Smooth muscle cell (in vitro differentiated cells): ENCODE measurements at regions not wholly inside any gene's neighbourhood (a gene's known extent, or its start where the extent isn't known, plus 50 kb on each side); places are given as distances from the start of the nearest gene placed in this dataset.
A peak's percentile ranks its signal among the peaks of the same experiment; 100 is the strongest.

Experiments
- DNase-seq: peaks from one replicate; lab custom pipeline; 2025; ENCODE audit not compliant: unreplicated experiment; lab: John Stamatoyannopoulos, UW
- H2AFZ ChIP-seq: fragments of 200-600 bp; sonication (generic); 2 replicates; pipeline ENCODE4 v1.6.0; 2016; ENCODE audit warnings: antibody characterized with exemption, low read depth, mild to moderate bottlenecking
- H3F3A ChIP-seq: fragments of 200-600 bp; sonication (generic); 2 replicates; pipeline ENCODE4 v1.6.0; 2017; ENCODE audit warnings: antibody characterized with exemption, low read depth
- H3K27ac ChIP-seq: fragments of 200-600 bp; sonication (generic); 2 replicates; pipeline ENCODE4 v1.5.1; 2016; ENCODE audit warnings: low read depth, mild to moderate bottlenecking
- H3K27me3 ChIP-seq: fragments of 200-600 bp; sonication (generic); 2 replicates; pipeline ENCODE4 v1.6.1; 2016; ENCODE audit warnings: low read depth, mild to moderate bottlenecking
- H3K36me3 ChIP-seq: fragments of 200-600 bp; sonication (generic); 2 replicates; pipeline ENCODE4 v1.5.1; 2016; ENCODE audit warnings: low read depth
- H3K4me1 ChIP-seq: fragments of 200-600 bp; sonication (generic); 2 replicates; pipeline ENCODE4 v1.5.1; 2016; ENCODE audit warnings: low read depth
- H3K4me2 ChIP-seq: fragments of 200-600 bp; sonication (generic); 2 replicates; pipeline ENCODE4 v1.6.0; 2016; ENCODE audit warnings: mild to moderate bottlenecking
- H3K4me3 ChIP-seq: fragments of 200-600 bp; sonication (generic); 2 replicates; pipeline ENCODE4 v1.5.1; 2016; ENCODE audit warnings: mild to moderate bottlenecking
- H3K79me2 ChIP-seq: fragments of 200-600 bp; sonication (generic); 2 replicates; pipeline ENCODE4 v1.6.0; 2016; ENCODE audit warnings: low read depth, mild to moderate bottlenecking
- H3K9ac ChIP-seq: fragments of 200-600 bp; sonication (generic); 2 replicates; pipeline ENCODE4 v1.6.0; 2016; ENCODE audit warnings: low read depth
- H3K9me3 ChIP-seq: fragments of 200-600 bp; sonication (generic); replicated peaks from 2 replicates; pipeline ENCODE4 v1.5.1; 2016; ENCODE audit warnings: low read depth
- H4K20me1 ChIP-seq: fragments of 200-600 bp; sonication (generic); 2 replicates; pipeline ENCODE4 v1.6.0; 2016; ENCODE audit warnings: low read depth
- CTCF ChIP-seq: fragments of 200-600 bp; sonication (generic); IDR thresholded peaks from 2 replicates; pipeline ENCODE4 v1.5.1; 2017; ENCODE audit warnings: borderline replicate concordance, mild to moderate bottlenecking, antibody characterized with exemption; ENCODE audit not compliant: insufficient read depth, poor library complexity, severe bottlenecking
- WGBS: methylation state at CpG from one replicate; pipeline ENCODE4 v1.1.7; 2016; ENCODE audit warnings: low lambda C conversion rate; 5-methylcytosine and 5-hydroxymethylcytosine counted together

GRCh38 chr6:81689580-81689979 is 62.9 kb downstream of the TENT5A start:
- Histone ChIP-seq H3F3A (no peaks in the 10 kb centered on the region), H3K9ac (no peak overlapping the region), H3K9me3 (no peaks in the 10 kb centered on the region), H3K4me2 (no peak overlapping the region), H3K79me2 (peaks cover 3% of the 10 kb centered on the region), H3K27ac (no peak overlapping the region), H3K4me3 (no peak overlapping the region), H3K36me3 (no peaks in the 10 kb centered on the region), H2AFZ (no peak overlapping the region), H3K27me3 (no peaks in the 10 kb centered on the region), H4K20me1 (no peaks in the 10 kb centered on the region), H3K4me1 (no peaks in the 10 kb centered on the region)
- no peak for DNase-seq
- WGBS = 93% methylated on average over 3 of the region's 3 CpGs
- TF ChIP-seq CTCF = no peak

GRCh38 chr6:81683912-81684311 is 68.6 kb downstream of the TENT5A start:
- Histone ChIP-seq H3K27me3 (no peaks in the 10 kb centered on the region), H3K79me2 (no peaks in the 10 kb centered on the region), H3K4me1 (no peaks in the 10 kb centered on the region), H3K27ac (no peak overlapping the region), H3K4me3 (no peak overlapping the region), H4K20me1 (no peaks in the 10 kb centered on the region), H3K9ac (no peak overlapping the region), H2AFZ (no peak overlapping the region), H3F3A (no peaks in the 10 kb centered on the region), H3K4me2 (peak overlapping the region; percentile 15), H3K36me3 (no peaks in the 10 kb centered on the region), H3K9me3 (no peaks in the 10 kb centered on the region)
- TF ChIP-seq CTCF = no peak
- DNase-seq = no peak
- WGBS = 32% methylated on average over 5 of the region's 5 CpGs

GRCh38 chr6:81682858-81683620 is 69.4 kb downstream of the TENT5A start:
- no peak overlapping the region for H3K9ac ChIP-seq
- TF ChIP-seq CTCF = no peak
- no peaks in the 10 kb centered on the region for H3K27me3 ChIP-seq
- no peak overlapping the region for H2AFZ ChIP-seq
- H3K4me3 ChIP-seq = no peak overlapping the region
- no peaks in the 10 kb centered on the region for H3K36me3 ChIP-seq
- no peaks in the 10 kb centered on the region for H4K20me1 ChIP-seq
- 92% methylated on average over 5 of the region's 5 CpGs for WGBS
- H3F3A ChIP-seq = no peaks in the 10 kb centered on the region
- no peak overlapping the region for H3K27ac ChIP-seq
- H3K4me1 ChIP-seq = no peaks in the 10 kb centered on the region
- no peak for DNase-seq
- peaks cover 1% of the 10 kb centered on the region for H3K79me2 ChIP-seq
- no peaks in the 10 kb centered on the region for H3K9me3 ChIP-seq
- no peak overlapping the region for H3K4me2 ChIP-seq

GRCh38 chr6:81682235-81682795 is 70.2 kb downstream of the TENT5A start:
- H4K20me1 ChIP-seq = no peaks in the 10 kb centered on the region
- no peaks in the 10 kb centered on the region for H3K4me1 ChIP-seq
- TF ChIP-seq CTCF = no peak
- H3K4me2 ChIP-seq = no peak overlapping the region
- H3K36me3 ChIP-seq = no peaks in the 10 kb centered on the region
- H3K79me2 ChIP-seq = peaks cover 9% of the 10 kb centered on the region
- H3K9ac ChIP-seq = no peak overlapping the region
- H3K9me3 ChIP-seq = no peaks in the 10 kb centered on the region
- no peak overlapping the region for H3K4me3 ChIP-seq
- DNase-seq = no peak
- H3K27me3 ChIP-seq = no peaks in the 10 kb centered on the region
- H2AFZ ChIP-seq = no peak overlapping the region
- no peaks in the 10 kb centered on the region for H3F3A ChIP-seq
- H3K27ac ChIP-seq = no peak overlapping the region
